Putamen (tissue), 1 donor: ENCODE measurements at regions not wholly inside any gene's neighbourhood (a gene's known extent, or its start where the extent isn't known, plus 50 kb on each side); places are given as distances from the start of the nearest gene placed in this dataset.
"Not testable (repeated sequence)": the region's sequence is repeated elsewhere in the genome, so short reads cannot be mapped to it uniquely, and the experiment has no call there.

Source experiments
- DNase-seq: peaks from one replicate; pipeline ENCODE4 v3.0.0-alpha.2; 2016; ENCODE audit warnings: low spot score

DNA sequence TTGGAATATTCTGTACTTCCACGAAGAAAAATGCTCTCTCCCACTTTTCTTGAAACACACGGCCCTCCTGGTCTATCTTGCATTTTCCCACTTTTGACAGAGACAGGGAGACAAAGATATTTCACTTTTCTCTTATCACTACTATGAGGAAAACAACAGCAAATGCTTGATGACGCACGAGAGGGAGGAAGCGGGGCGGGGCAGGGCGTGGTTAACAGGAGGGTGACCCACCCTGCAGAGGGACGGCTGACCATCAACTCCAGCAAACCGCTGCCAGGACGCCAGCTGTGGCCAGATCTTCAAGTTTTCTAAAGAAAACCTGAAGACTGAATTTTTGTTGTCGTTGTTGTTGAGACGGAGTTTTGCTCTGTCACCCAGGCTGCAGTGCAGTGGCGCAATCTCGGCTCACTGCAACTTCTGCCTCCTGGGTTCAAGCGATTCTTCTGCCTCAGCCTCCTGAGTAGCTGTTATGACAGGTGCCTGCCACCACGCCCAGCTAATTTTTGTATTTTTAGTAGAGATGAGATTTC lies 63.8 kb downstream of the NSUN5 start:
- DNase-seq = not testable (repeated sequence)

DNA sequence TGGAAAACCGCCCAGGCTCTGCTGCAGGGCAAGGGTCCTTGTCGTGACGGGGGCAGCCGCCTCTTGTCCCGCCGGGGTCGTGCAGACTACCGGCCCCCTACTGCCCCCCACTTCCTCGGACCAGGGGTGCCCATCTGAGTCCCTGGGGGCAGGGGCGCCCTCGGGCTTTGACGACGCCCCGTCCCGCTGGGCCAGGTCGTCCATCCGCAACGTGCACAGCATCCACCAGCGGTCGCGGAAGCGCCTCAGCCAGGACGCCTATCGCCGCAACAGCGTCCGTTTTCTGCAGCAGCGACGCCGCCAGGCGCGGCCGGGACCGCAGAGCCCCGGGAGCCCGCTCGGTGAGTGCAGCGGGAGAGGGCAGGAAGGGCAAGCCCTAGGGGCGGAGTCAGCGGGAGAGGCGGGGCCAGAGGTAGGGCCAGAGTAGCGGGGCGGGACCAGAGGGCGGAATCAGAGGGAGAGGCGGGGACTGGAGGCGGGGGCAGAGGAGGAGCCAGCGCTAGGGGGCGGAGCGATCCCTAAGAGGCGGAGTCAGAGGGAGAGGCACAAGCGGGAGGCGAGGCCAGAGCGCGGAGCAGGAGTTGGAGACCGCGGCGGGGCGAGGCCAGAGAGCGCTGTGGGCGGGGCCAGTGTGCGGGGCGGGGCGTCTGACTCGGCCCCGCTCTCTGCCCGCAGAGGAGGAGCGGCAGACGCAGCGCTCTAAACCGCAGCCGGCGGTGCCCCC lies 73.5 kb downstream of the NSUN5 start:
- not testable (repeated sequence) for DNase-seq

DNA sequence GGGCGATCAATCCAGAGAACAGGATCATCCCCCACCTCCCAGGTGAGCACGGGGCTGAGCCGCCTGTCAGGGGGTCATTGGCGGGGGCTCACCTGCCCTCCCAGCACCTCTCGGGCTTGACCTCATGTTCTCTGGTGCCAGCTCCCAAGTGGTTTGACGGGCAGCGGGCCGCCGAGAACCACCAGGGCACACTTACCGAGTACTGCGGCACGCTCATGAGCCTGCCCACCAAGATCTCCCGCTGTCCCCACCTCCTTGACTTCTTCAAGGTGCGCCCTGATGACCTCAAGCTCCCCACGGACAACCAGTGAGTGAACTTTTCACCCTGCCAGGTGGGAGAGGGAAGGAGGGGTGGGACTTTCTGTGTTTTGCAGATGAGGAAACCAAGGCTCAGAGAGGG lies 82.9 kb downstream of the NSUN5 start:
- DNase-seq = not testable (repeated sequence)

DNA sequence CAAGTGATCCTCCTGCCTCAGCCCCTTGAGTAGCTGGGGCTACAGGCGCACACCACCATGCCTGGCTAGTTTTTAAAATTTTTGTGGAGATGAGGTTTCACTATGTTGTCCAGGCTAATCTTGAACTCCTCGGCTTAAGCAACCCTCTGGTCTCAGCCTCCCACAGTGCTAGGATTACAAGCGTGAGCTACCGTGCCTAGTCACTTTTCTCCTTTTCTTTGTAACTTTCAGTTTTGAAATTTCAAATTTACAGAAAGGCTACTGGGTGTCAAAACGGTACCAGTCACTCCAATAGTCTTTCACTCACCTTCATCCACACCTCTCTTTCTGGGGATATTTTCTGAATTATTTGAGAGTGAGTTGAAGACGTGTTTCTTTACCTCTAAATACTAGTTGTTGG lies 86.9 kb downstream of the NSUN5 start:
- not testable (repeated sequence) for DNase-seq

GRCh38 chr7:73220766-73221370 lies 87.8 kb downstream of the NSUN5 start:
- DNase-seq = not testable (repeated sequence)

- DNase-seq = not testable (repeated sequence)
These were observed 88.3 kb downstream of the NSUN5 start for GRCh38 chr7:73220357-73220756.

GRCh38 chr7:73218802-73219201 lies 89.8 kb downstream of the NSUN5 start:
- DNase-seq = not testable (repeated sequence)

DNA sequence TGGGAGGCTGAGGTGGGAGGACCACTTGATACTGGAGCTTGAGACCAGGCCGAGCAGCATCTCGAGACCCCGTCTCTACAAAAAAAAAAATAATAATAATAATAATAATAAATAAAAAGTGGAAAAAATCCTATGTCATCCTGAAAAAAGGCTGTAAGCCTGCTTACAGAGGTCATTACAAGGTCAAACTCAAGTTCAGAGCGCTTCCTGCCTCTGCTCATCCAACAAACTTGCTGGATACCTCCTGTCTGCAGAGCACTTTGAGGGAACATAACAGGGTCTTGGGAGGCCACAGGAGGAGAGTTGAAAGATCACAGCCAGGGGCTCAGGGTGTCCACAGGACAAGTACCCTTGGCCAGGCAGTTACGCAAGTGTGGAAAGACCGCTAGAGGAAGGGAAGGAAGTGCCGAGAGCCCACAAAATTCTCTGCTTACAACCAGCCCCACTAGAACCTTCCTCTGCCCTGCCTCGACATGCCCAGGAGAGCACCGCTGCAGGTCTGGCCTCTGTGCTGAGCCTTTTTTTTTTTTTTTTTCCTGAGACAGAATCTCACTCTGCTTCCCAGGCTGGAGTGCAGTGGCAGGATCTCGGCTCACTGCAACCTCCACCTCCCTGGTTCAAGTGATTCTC lies 92.5 kb downstream of the NSUN5 start:
- not testable (repeated sequence) for DNase-seq

DNA sequence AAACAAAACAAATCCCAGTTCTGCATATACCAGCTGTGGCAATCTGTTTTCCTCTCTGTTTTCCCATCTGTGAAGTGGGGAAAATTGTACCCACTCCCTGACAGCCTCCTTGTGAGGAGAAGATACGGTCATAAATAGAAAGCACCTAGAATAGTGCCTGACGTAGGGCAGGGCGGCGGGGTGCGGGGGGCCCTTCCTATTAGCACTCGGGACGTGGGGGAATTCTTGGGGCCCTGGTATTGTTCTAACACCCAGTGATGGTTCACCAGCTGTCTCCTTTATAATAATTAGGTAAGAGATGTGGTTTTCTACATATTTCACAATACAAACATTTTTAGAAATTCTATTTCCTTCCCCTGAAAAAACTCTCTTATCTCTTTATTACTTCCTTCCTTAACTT lies 93.4 kb downstream of the NSUN5 start:
- not testable (repeated sequence) for DNase-seq

DNA sequence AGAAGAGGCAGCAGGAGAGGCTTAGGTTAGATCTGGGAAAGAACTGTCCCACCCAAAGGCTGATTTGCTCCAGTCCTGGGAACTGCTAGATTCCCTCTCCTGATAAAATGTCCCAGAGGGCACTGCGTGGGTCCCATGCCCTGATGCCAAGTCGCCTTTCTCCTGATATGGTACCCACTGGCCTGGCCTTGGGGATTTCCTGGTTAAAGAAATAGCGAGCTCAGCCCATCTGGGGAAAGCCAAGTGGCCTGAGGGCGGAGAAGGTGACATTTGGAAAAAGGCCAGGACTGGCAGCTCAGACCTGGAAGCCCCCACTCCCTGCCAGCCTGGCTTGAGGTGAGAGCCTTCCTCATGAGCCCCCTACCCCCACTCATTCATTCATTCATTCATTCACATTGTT lies 94.2 kb downstream of the NSUN5 start:
- DNase-seq = not testable (repeated sequence)

DNA sequence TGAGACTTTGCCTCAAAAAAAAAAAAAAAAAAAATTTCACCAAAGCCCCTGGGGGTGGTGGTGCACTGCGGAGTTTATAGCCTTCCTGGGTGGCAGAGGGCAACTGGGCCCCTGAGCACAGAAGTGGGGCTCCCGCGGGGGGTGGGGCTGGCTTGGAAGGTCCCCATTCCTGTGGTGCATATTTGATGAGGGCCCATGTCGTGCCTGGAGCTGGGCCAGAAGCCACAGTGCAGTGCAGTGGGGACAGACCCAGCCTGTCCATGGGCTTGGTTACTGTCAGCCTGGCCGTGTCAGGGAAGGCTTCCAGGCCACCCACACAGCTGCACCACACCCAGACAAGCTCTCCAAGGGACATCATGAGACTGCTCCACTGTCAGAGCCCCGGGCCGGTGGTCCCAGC lies 95.5 kb downstream of the NSUN5 start:
- DNase-seq = not testable (repeated sequence)

- DNase-seq = not testable (repeated sequence)
These were observed 103.0 kb downstream of the NSUN5 start for GRCh38 chr7:73205594-73205993.

- DNase-seq = peak; percentile 8
These were observed 103.7 kb downstream of the NSUN5 start for GRCh38 chr7:73204898-73205297.

GRCh38 chr7:73203312-73203711 lies 105.3 kb downstream of the NSUN5 start:
- DNase-seq = not testable (repeated sequence)

- DNase-seq = not testable (repeated sequence)
These were observed 107.4 kb downstream of the NSUN5 start for GRCh38 chr7:73201264-73201663.

DNA sequence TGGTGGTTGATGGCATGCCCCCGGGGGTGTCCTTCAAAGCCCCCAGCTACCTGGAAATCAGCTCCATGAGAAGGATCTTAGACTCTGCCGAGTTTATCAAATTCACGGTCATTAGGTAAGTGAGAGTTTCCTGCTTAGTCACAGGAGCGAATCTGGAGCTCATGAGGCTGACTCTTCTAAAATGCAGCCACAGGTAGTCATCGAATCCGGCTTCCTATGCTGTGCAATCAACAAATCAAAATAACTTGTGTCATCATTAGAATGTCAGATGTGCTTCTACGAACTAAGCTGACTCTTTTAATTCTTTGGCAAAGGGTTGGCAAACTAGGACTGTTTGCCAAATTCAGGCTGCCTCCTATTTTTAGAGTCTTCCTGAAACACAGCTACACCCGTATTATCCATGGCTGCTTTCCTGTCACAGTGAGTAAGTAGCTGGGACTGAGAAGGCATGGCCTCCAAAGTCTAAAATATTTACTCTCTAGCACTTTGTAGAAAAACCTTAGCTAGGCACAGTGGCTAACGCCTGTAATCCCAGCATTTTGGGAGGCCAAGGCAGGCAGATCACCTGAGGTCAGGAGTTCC lies 108.0 kb downstream of the NSUN5 start:
- DNase-seq = not testable (repeated sequence)

GRCh38 chr7:73193991-73194390 lies 108.2 kb upstream of the SPDYE9 start:
- DNase-seq = not testable (repeated sequence)

DNA sequence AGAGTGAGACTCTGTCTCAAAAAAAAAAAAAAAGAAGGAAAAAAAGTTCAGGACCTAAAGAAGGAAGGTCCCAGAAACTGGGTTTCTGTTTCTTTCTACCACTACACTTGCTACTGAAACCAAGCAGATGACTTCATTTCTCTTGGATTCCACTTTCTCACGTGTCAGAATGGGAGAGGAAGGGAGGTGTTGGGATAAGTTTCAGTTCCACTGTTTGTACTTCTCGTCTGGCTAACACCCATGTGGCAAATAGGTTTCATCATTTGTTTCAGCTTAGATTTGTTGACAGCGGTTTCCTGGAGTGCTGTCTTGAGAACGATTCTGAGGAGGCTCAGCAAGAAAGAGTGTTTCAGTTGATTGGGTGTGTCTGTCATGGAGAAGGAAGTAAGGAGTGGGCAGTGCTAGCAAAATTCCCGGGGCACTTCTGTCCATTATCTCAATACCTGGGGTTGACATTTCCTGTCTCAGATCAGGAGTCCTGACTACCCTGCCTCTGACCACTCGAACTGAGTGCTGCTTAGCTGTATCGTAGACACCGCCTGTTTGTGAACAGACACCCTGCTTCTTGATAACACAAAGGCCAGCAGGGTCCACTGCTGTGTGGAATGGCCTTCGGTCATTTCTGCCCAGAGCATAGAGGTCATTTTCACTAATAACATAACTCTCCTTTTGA lies 104.8 kb upstream of the SPDYE9 start:
- DNase-seq = not testable (repeated sequence)

DNA sequence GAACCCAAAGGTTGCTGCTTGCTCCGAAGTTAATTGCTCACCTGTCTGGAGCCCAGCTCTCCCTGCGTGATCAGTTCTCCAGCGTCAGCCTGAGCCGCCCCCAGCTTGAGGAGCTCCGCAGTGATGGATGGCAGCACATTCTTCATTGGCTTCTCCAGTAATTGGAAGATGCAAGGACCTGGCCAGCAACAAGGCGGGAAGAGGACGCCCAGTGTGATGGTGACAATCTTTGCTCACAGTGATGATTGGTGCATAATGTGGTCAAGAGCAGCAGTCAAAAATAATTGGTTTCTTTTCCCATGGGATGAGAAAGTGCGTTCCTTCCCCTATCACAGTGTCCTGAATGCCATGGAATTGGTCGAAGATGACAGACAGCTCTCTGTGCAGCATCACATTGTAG lies 102.4 kb upstream of the SPDYE9 start:
- DNase-seq = not testable (repeated sequence)

GRCh38 chr7:73186589-73187309 lies 100.9 kb upstream of the SPDYE9 start:
- DNase-seq = not testable (repeated sequence)

GRCh38 chr7:73176813-73177212 lies 91.0 kb upstream of the SPDYE9 start:
- not testable (repeated sequence) for DNase-seq
